HTR-8/SVneo (cell line): ENCODE measurements at regions not wholly inside any gene's neighbourhood (a gene's known extent, or its start where the extent isn't known, plus 50 kb on each side); places are given as distances from the start of the nearest gene placed in this dataset.
A peak's percentile ranks its signal among the peaks of the same experiment; 100 is the strongest.
"Not testable (repeated sequence)": the region's sequence is repeated elsewhere in the genome, so short reads cannot be mapped to it uniquely, and the experiment has no call there.

Experiments
- DNase-seq: peaks from one replicate; pipeline ENCODE4 v3.0.0; 2011; ENCODE audit warnings: low spot score, mixed read lengths; ENCODE audit not compliant: insufficient read length
- FAIRE-seq: peaks from 2 replicates; lab custom pipeline; 2011; peaks lifted over from hg19 to GRCh38; lab: Jason Lieb, UNC

GRCh38 chr2:111312897-111313607 lies 192.3 kb downstream of the BCL2L11 start:
- not testable (repeated sequence) for FAIRE-seq, DNase-seq

GRCh38 chr2:111313711-111314110 lies 193.0 kb downstream of the BCL2L11 start:
- not testable (repeated sequence) for DNase-seq
- FAIRE-seq: peak; percentile 92

GRCh38 chr2:111315188-111315917 lies 194.6 kb downstream of the BCL2L11 start:
- DNase-seq: not testable (repeated sequence)

GRCh38 chr2:111316221-111316741 lies 195.6 kb downstream of the BCL2L11 start:
- not testable (repeated sequence) for DNase-seq, FAIRE-seq

More at GRCh38 chr2:111315188-111315917, 194.6 kb downstream of the BCL2L11 start:
- FAIRE-seq: not testable (repeated sequence)

- DNase-seq, FAIRE-seq: not testable (repeated sequence)
Measured at GRCh38 chr2:111316881-111317549, 196.3 kb downstream of the BCL2L11 start.

GRCh38 chr2:111319552-111319951 lies 198.8 kb downstream of the BCL2L11 start:
- not testable (repeated sequence) for DNase-seq, FAIRE-seq

GRCh38 chr2:111320264-111320663 lies 199.6 kb downstream of the BCL2L11 start:
- DNase-seq, FAIRE-seq: not testable (repeated sequence)

GRCh38 chr2:111320965-111321364 lies 200.3 kb downstream of the BCL2L11 start:
- peak; percentile 46 for FAIRE-seq
- DNase-seq: not testable (repeated sequence)

GRCh38 chr2:111323384-111323783 lies 202.7 kb downstream of the BCL2L11 start:
- DNase-seq, FAIRE-seq: not testable (repeated sequence)

- FAIRE-seq: peak; percentile 55
- not testable (repeated sequence) for DNase-seq
Measured at GRCh38 chr2:111327726-111328125, 207.0 kb downstream of the BCL2L11 start.

- not testable (repeated sequence) for DNase-seq, FAIRE-seq
Measured at GRCh38 chr2:111329309-111329708, 208.6 kb downstream of the BCL2L11 start.

GRCh38 chr2:111331099-111331724 lies 210.5 kb downstream of the BCL2L11 start:
- DNase-seq, FAIRE-seq: not testable (repeated sequence)

- not testable (repeated sequence) for FAIRE-seq, DNase-seq
Measured at GRCh38 chr2:111335220-111335907, 214.7 kb downstream of the BCL2L11 start.

- not testable (repeated sequence) for DNase-seq, FAIRE-seq
Measured at GRCh38 chr2:111338474-111338873, 217.8 kb downstream of the BCL2L11 start.

GRCh38 chr2:111339476-111339875 lies 218.8 kb downstream of the BCL2L11 start:
- DNase-seq: not testable (repeated sequence)
- peak; percentile 69 for FAIRE-seq

GRCh38 chr2:111344590-111344989 lies 223.9 kb downstream of the BCL2L11 start:
- DNase-seq, FAIRE-seq: not testable (repeated sequence)

- DNase-seq, FAIRE-seq: not testable (repeated sequence)
Measured at GRCh38 chr2:111345439-111345838, 224.7 kb downstream of the BCL2L11 start.

GRCh38 chr2:111346018-111346930 lies 225.6 kb downstream of the BCL2L11 start:
- not testable (repeated sequence) for DNase-seq, FAIRE-seq
